COLO829 (cell line): ENCODE measurements at regions not wholly inside any gene's neighbourhood (a gene's known extent, or its start where the extent isn't known, plus 50 kb on each side); places are given as distances from the start of the nearest gene placed in this dataset.
"Not testable (repeated sequence)": the region's sequence is repeated elsewhere in the genome, so short reads cannot be mapped to it uniquely, and the experiment has no call there.

Experiments used
- DNase-seq: peaks from one replicate; pipeline ENCODE4 v3.0.0; 2012; ENCODE audit warnings: low spot score

- DNase-seq = no peak
Observed at GRCh38 chr10:108598320-108598695, 1325.0 kb downstream of the XPNPEP1 start.

- DNase-seq = no peak
Observed at GRCh38 chr10:108597657-108598319, 1325.5 kb downstream of the XPNPEP1 start.

GRCh38 chr10:108597031-108597430 lies 1326.3 kb downstream of the XPNPEP1 start:
- DNase-seq = no peak

GRCh38 chr10:108592956-108593355 lies 1330.4 kb downstream of the XPNPEP1 start:
- DNase-seq = no peak

GRCh38 chr10:108591417-108591816 lies 1331.9 kb downstream of the XPNPEP1 start:
- DNase-seq = no peak

GRCh38 chr10:108586424-108586823 lies 1336.9 kb downstream of the XPNPEP1 start:
- no peak for DNase-seq

- no peak for DNase-seq
Observed at GRCh38 chr10:108583877-108584276, 1339.4 kb downstream of the XPNPEP1 start.

GRCh38 chr10:108582888-108583287 lies 1340.4 kb downstream of the XPNPEP1 start:
- DNase-seq = no peak

GRCh38 chr10:108582387-108582786 lies 1340.9 kb downstream of the XPNPEP1 start:
- no peak for DNase-seq

GRCh38 chr10:108578258-108578657 lies 1345.1 kb downstream of the XPNPEP1 start:
- DNase-seq = no peak

GRCh38 chr10:108574233-108574632 lies 1349.1 kb downstream of the XPNPEP1 start:
- DNase-seq = no peak

- no peak for DNase-seq
Observed at GRCh38 chr10:108568824-108569223, 1354.5 kb downstream of the XPNPEP1 start.

GRCh38 chr10:108567899-108568752 lies 1355.2 kb downstream of the XPNPEP1 start:
- no peak for DNase-seq

GRCh38 chr10:108566316-108567107 lies 1356.8 kb downstream of the XPNPEP1 start:
- no peak for DNase-seq

GRCh38 chr10:108562105-108562504 lies 1361.2 kb downstream of the XPNPEP1 start:
- DNase-seq = no peak

GRCh38 chr10:108561649-108562048 lies 1361.7 kb downstream of the XPNPEP1 start:
- DNase-seq = no peak

- no peak for DNase-seq
Observed at GRCh38 chr10:108560488-108560887, 1362.8 kb downstream of the XPNPEP1 start.

- no peak for DNase-seq
Observed at GRCh38 chr10:108556186-108556585, 1367.1 kb downstream of the XPNPEP1 start.

GRCh38 chr10:108545921-108546320 lies 1377.4 kb downstream of the XPNPEP1 start:
- DNase-seq = no peak

- DNase-seq = no peak
Observed at GRCh38 chr10:108544500-108545120, 1378.7 kb downstream of the XPNPEP1 start.

- not testable (repeated sequence) for DNase-seq
Observed at GRCh38 chr10:108533551-108533950, 1369.0 kb upstream of the SORCS1 start.
